OCI-LY1 (cell line): ENCODE measurements at regions not wholly inside any gene's neighbourhood (a gene's known extent, or its start where the extent isn't known, plus 50 kb on each side); places are given as distances from the start of the nearest gene placed in this dataset.

ENCODE experiments used
- H2AFZ ChIP-seq: fragments of 200-600 bp; sonication (generic), shearing (Covaris generic); 2 replicates; pipeline ENCODE4 v1.6.0; 2014; ENCODE audit warnings: antibody characterized with exemption, mild to moderate bottlenecking, low read length
- H3F3A ChIP-seq: fragments of 200-600 bp; sonication (generic), shearing (Covaris generic); 2 replicates; pipeline ENCODE4 v1.6.0; 2014; ENCODE audit warnings: mild to moderate bottlenecking, antibody characterized with exemption, low read length, moderate library complexity; ENCODE audit not compliant: insufficient read depth
- H3K27ac ChIP-seq: fragments of 200-600 bp; sonication (generic); 2 replicates; pipeline ENCODE4 v1.5.1; 2014; ENCODE audit warnings: low read length, mixed run types, mild to moderate bottlenecking, low read depth; ENCODE audit not compliant: poor library complexity, severe bottlenecking
- H3K27me3 ChIP-seq: fragments of 200-600 bp; sonication (generic); 2 replicates; pipeline ENCODE4 v1.6.0; 2014; ENCODE audit warnings: antibody characterized with exemption, mild to moderate bottlenecking, low read length, moderate library complexity; ENCODE audit not compliant: insufficient read depth
- H3K36me3 ChIP-seq: fragments of 200-600 bp; sonication (generic); 2 replicates; pipeline ENCODE4 v1.6.1; 2014; ENCODE audit warnings: mild to moderate bottlenecking, antibody characterized with exemption, low read length, moderate library complexity, mixed read lengths; ENCODE audit not compliant: insufficient read depth
- H3K4me1 ChIP-seq: fragments of 200-600 bp; sonication (generic); 2 replicates; pipeline ENCODE4 v1.5.1; 2014; ENCODE audit warnings: mild to moderate bottlenecking, low read length, moderate library complexity; ENCODE audit not compliant: insufficient read depth, severe bottlenecking
- H3K4me2 ChIP-seq: fragments of 200-600 bp; sonication (generic), shearing (Covaris generic); 2 replicates; pipeline ENCODE4 v1.6.1; 2014; ENCODE audit warnings: low read length
- H3K4me3 ChIP-seq: fragments of 200-600 bp; sonication (generic); 2 replicates; pipeline ENCODE4 v1.5.1; 2014; ENCODE audit warnings: low read length, low read depth, mild to moderate bottlenecking, mixed read lengths; ENCODE audit not compliant: poor library complexity, severe bottlenecking
- H3K79me2 ChIP-seq: fragments of 200-600 bp; shearing (Covaris generic); 2 replicates; pipeline ENCODE4 v1.6.1; 2016; ENCODE audit warnings: mixed run types, low read length, mixed read lengths; ENCODE audit not compliant: insufficient read depth
- H3K9ac ChIP-seq: fragments of 200-600 bp; sonication (generic), shearing (Covaris generic); 2 replicates; pipeline ENCODE4 v1.6.1; 2014; ENCODE audit warnings: mild to moderate bottlenecking, low read length, mixed read lengths
- H3K9me2 ChIP-seq: fragments of 200-600 bp; sonication (generic), shearing (Covaris generic); 2 replicates; pipeline ENCODE4 v1.6.1; 2014; ENCODE audit warnings: low read depth, mild to moderate bottlenecking, low read length, mixed read lengths
- H3K9me3 ChIP-seq: fragments of 200-600 bp; shearing (Covaris generic); 2 replicates; pipeline ENCODE4 v1.6.1; 2014; ENCODE audit warnings: low read length, mixed read lengths
- H4K20me1 ChIP-seq: fragments of 200-600 bp; sonication (generic), shearing (Covaris generic); 2 replicates; pipeline ENCODE4 v1.6.0; 2016; ENCODE audit warnings: mild to moderate bottlenecking, low read length; ENCODE audit not compliant: insufficient read depth
- CTCF ChIP-seq: fragments of 200-600 bp; sonication (generic), shearing (Covaris generic); IDR thresholded peaks from 2 replicates; pipeline ENCODE4 v1.5.1; 2017; ENCODE audit warnings: mild to moderate bottlenecking, antibody characterized with exemption, low read length, moderate library complexity, mixed read lengths
- EZH2 ChIP-seq: fragments of 200-600 bp; sonication (generic), shearing (Covaris generic); IDR thresholded peaks from 2 replicates; pipeline ENCODE4 v1.8.0; 2017; ENCODE audit warnings: borderline replicate concordance, mixed run types, mild to moderate bottlenecking, antibody characterized with exemption, low read length, moderate library complexity, mixed read lengths

GRCh38 chr18:29681578-29681977, 1361.0 kb downstream of the DSC3 start:
- Histone ChIP-seq H3K36me3 (no peaks in the 10 kb centered on the region), H2AFZ (no peak overlapping the region), H3K9me2 (no peaks in the 10 kb centered on the region), H3K27me3 (no peaks in the 10 kb centered on the region), H3F3A (no peaks in the 10 kb centered on the region), H3K9me3 (no peaks in the 10 kb centered on the region), H3K9ac (no peak overlapping the region), H3K4me3 (no peak overlapping the region), H3K4me2 (no peak overlapping the region), H4K20me1 (no peaks in the 10 kb centered on the region), H3K27ac (no peak overlapping the region), H3K79me2 (no peaks in the 10 kb centered on the region), H3K4me1 (no peaks in the 10 kb centered on the region)
- TF ChIP-seq CTCF = no peak
- no peak for TF ChIP-seq EZH2

- H3K4me2 ChIP-seq = no peak overlapping the region
Observed at GRCh38 chr18:29664278-29665036, 1378.1 kb downstream of the DSC3 start.

GRCh38 chr18:29661924-29662323, 1380.6 kb downstream of the DSC3 start:
- no peak overlapping the region for H3K4me2 ChIP-seq
- TF ChIP-seq EZH2 (no peak), CTCF (no peak)
- H3K36me3 ChIP-seq = no peaks in the 10 kb centered on the region
- H3F3A ChIP-seq = no peaks in the 10 kb centered on the region
- no peaks in the 10 kb centered on the region for H3K9me3 ChIP-seq
- H2AFZ ChIP-seq = no peak overlapping the region
- H3K27ac ChIP-seq = no peak overlapping the region
- no peak overlapping the region for H3K9ac ChIP-seq
- no peaks in the 10 kb centered on the region for H4K20me1 ChIP-seq
- no peaks in the 10 kb centered on the region for H3K79me2 ChIP-seq
- H3K9me2 ChIP-seq = no peaks in the 10 kb centered on the region
- no peaks in the 10 kb centered on the region for H3K27me3 ChIP-seq
- H3K4me3 ChIP-seq = no peak overlapping the region
- H3K4me1 ChIP-seq = no peaks in the 10 kb centered on the region

More at GRCh38 chr18:29664278-29665036, 1378.1 kb downstream of the DSC3 start:
- no peaks in the 10 kb centered on the region for H3K27me3 ChIP-seq
- no peak for TF ChIP-seq CTCF
- TF ChIP-seq EZH2 = no peak
- H3K36me3 ChIP-seq = no peaks in the 10 kb centered on the region
- H3K4me3 ChIP-seq = no peak overlapping the region
- no peaks in the 10 kb centered on the region for H3F3A ChIP-seq
- H3K9ac ChIP-seq = no peak overlapping the region
- no peaks in the 10 kb centered on the region for H3K9me3 ChIP-seq
- no peaks in the 10 kb centered on the region for H3K9me2 ChIP-seq
- no peak overlapping the region for H3K27ac ChIP-seq
- no peak overlapping the region for H2AFZ ChIP-seq
- H3K4me1 ChIP-seq = no peaks in the 10 kb centered on the region
- H3K79me2 ChIP-seq = no peaks in the 10 kb centered on the region
- no peaks in the 10 kb centered on the region for H4K20me1 ChIP-seq
